ENCODE measurements at regions not wholly inside any gene's neighbourhood (a gene's known extent, or its start where the extent isn't known, plus 50 kb on each side); places are given as distances from the start of the nearest gene placed in this dataset.
"Not testable (repeated sequence)": the region's sequence is repeated elsewhere in the genome, so short reads cannot be mapped to it uniquely, and the experiment has no call there.

DNA sequence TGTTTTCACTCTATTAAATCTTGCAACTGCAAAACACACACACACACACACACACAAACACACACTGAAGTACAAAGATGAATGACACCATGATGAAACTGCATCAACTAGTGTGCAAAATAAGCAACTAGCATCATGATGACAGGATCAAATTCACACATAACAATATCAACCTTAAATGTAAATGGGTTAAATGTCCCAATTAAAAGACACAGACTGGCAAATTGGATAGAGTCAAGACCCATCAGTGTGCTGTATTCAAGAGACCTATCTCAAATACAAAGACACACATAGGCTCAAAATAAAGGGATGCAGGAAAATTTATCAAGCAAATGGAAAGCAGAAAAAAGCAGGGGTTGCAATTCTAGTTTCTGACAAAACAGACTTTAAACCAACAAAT is 87.2 kb upstream of the DCTD start:
- not testable (repeated sequence) for TF ChIP-seq CTCF (IDR thresholded peaks at IDR 0.05; ENCODE audit: low read depth, low read length); POLR2A (IDR thresholded peaks at IDR 0.05; ENCODE audit: extremely low read depth, insufficient read length); MYC (IDR thresholded peaks at IDR 0.05; ENCODE audit: low read depth, low read length)
- TF ChIP-seq, protein P1, sequence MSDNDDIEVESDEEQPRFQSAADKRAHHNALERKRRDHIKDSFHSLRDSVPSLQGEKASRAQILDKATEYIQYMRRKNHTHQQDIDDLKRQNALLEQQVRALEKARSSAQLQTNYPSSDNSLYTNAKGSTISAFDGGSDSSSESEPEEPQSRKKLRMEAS (IDR thresholded peaks at IDR 0.05; ENCODE audit: low read depth, low read length), result not testable (repeated sequence)

Data from NB4 (cell line).